ENCODE measurements at regions not wholly inside any gene's neighbourhood (a gene's known extent, or its start where the extent isn't known, plus 50 kb on each side); places are given as distances from the start of the nearest gene placed in this dataset.

DNA sequence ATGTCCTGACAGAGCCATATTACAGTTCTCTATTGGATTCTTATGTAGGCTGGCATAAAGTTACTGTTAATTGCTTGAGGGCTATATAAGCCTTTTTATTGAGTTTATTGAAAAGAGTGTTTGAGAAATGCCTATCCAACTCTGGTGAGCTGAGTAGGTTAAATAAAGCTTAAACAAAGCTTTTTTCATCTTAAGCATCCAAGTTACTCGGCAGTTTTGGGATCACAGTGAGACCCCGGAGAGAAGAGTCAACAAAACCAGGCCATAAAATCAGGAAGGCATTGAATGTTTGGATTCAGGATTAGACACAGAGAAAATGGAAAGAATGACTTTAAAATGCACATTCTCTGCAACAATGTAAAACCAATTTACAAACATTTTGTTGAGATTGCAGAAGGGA is 588.5 kb downstream of the DACH1 start:
- DNase-seq (ENCODE audit: low read depth), result no peak
- Histone ChIP-seq H3K4me3 (ENCODE audit: low read depth, low read length) (no peak overlapping the region), H3K27me3 (ENCODE audit: control insufficient read depth, insufficient read depth, low read length) (no peaks in the 10 kb centered on the region), H3K36me3 (ENCODE audit: control insufficient read depth, insufficient read depth, low read length) (no peaks in the 10 kb centered on the region)
- TF ChIP-seq, protein P1, sequence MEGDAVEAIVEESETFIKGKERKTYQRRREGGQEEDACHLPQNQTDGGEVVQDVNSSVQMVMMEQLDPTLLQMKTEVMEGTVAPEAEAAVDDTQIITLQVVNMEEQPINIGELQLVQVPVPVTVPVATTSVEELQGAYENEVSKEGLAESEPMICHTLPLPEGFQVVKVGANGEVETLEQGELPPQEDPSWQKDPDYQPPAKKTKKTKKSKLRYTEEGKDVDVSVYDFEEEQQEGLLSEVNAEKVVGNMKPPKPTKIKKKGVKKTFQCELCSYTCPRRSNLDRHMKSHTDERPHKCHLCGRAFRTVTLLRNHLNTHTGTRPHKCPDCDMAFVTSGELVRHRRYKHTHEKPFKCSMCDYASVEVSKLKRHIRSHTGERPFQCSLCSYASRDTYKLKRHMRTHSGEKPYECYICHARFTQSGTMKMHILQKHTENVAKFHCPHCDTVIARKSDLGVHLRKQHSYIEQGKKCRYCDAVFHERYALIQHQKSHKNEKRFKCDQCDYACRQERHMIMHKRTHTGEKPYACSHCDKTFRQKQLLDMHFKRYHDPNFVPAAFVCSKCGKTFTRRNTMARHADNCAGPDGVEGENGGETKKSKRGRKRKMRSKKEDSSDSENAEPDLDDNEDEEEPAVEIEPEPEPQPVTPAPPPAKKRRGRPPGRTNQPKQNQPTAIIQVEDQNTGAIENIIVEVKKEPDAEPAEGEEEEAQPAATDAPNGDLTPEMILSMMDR (IDR thresholded peaks at IDR 0.05; ENCODE audit: insufficient read depth, low read length, poor library complexity, severe bottlenecking), result no peak

DNA sequence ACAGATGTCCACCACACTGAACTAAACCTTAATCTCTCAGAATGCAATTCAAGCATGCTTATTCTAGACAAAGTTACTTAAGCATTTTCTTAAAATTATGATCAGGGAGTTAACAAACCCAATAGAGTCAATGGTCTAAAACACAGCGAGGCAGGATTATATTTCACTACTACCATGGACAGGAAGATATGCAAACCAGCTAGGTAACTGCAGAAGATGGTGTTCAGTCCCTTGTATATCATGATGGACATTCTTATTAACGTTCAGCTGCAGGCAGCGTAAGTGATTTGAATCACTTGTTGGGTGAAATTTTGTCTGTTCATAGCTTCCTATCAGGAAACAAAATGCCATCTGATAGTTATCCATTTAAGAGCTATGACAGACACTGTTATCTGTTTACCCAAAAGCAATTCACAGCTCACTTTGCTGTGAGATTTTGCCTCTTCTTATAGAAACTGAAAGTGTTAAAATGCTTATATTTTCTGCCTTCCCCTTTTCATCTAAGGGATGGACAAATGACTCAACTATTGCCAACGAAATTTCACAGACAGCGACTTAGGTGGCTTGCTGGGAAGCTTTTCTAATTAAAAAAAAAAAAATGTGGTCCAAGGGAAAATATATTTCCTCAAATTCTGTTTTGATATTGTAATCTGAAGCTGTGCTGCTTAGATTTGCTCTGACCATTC is 591.9 kb downstream of the DACH1 start:
- Histone ChIP-seq H3K27me3 (ENCODE audit: control insufficient read depth, insufficient read depth, low read length) (no peaks in the 10 kb centered on the region), H3K36me3 (ENCODE audit: control insufficient read depth, insufficient read depth, low read length) (no peaks in the 10 kb centered on the region), H3K4me3 (ENCODE audit: low read depth, low read length) (no peak overlapping the region)
- TF ChIP-seq, protein P1 (IDR thresholded peaks at IDR 0.05; ENCODE audit: insufficient read depth, low read length, poor library complexity, severe bottlenecking), result no peak
- DNase-seq (ENCODE audit: low read depth), result no peak

DNA sequence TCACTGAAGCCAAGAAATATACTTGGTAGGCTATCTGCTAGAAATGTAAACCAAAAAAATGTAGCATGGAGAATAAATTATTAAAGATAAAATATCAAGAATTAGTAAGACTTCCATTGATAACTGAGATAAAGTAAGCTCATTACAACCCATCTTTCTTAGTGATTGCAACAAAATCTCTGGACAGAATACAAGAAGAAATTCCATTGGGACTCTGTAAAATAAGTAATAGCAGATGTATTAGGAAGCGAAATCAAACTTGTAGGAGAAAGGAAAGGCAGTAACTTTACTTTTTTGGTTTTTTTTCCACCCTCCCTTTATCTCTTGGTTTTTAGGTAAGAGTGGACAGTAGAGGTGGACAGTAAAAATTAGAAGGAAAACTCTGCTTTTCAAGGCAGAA is 605.7 kb downstream of the DACH1 start:
- TF ChIP-seq, protein P1 (IDR thresholded peaks at IDR 0.05; ENCODE audit: insufficient read depth, low read length, poor library complexity, severe bottlenecking), result no peak
- Histone ChIP-seq H3K4me3 (ENCODE audit: low read depth, low read length) (no peak overlapping the region), H3K27me3 (ENCODE audit: control insufficient read depth, insufficient read depth, low read length) (no peaks in the 10 kb centered on the region), H3K36me3 (ENCODE audit: control insufficient read depth, insufficient read depth, low read length) (no peaks in the 10 kb centered on the region)
- no peak for DNase-seq (ENCODE audit: low read depth)

DNA sequence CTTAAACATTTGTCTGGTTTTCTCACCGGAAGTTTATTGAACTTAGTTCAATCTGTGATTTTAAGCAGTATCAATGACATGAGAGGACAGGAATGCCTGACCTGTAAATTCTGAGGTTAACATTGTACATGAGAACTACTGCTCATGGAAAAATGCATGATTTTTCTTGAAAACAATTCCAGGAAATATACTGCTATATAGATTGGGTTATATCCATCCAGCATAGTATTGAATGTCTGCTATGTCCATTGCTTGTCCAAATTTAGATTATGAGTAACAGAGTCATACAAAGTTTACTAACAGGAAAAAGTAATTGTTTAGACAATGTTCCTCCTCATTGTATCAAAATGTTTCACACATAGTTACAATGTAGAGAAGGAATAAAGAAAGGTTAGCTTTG is 606.8 kb downstream of the DACH1 start:
- DNase-seq (ENCODE audit: low read depth), result no peak
- H3K27me3 ChIP-seq (ENCODE audit: control insufficient read depth, insufficient read depth, low read length), result no peaks in the 10 kb centered on the region
- TF ChIP-seq, protein P1 (IDR thresholded peaks at IDR 0.05; ENCODE audit: insufficient read depth, low read length, poor library complexity, severe bottlenecking), result no peak
- H3K36me3 ChIP-seq (ENCODE audit: control insufficient read depth, insufficient read depth, low read length), result no peaks in the 10 kb centered on the region
- no peak overlapping the region for H3K4me3 ChIP-seq (ENCODE audit: low read depth, low read length)

DNA sequence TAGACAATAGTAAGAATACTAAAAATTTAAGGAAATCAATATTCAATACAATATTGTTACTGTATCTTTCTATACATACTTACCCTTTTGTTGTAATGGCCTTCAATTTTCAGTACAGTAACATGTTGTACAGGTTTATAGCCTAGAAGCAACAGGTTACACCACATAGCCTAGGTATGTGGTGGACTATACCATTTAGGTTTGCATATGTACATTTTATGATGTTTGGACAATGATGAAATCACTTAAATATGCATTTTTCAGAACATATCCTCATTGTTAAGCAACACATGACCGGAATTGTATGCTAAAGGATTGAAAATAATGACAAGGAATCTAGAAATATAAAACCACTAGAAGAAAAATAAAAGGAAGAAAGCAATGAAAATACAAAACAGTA is 611.4 kb downstream of the DACH1 start:
- no peak for DNase-seq (ENCODE audit: low read depth)
- Histone ChIP-seq H3K27me3 (ENCODE audit: control insufficient read depth, insufficient read depth, low read length) (no peaks in the 10 kb centered on the region), H3K4me3 (ENCODE audit: low read depth, low read length) (no peak overlapping the region), H3K36me3 (ENCODE audit: control insufficient read depth, insufficient read depth, low read length) (no peaks in the 10 kb centered on the region)
- TF ChIP-seq, protein P1 (IDR thresholded peaks at IDR 0.05; ENCODE audit: insufficient read depth, low read length, poor library complexity, severe bottlenecking), result no peak

DNA sequence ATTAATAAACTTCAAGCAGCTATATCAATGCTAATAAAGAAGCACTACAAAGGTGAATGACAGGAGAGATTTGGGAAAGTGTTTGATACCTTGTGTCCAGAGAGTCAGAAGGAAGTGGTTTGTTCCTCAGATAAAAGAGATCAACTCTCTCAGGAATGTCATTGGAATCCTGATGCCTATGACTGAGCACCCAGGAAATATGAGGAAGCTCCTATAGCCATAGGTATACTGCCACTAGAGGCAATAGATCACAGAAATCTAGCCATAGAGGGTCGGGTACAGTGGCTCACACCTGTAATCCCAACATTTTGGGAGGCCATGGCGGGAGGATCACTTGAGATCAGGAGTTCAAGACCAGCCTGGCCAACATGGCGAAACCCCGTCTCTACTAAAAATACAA is 612.6 kb downstream of the DACH1 start:
- TF ChIP-seq, protein P1 (IDR thresholded peaks at IDR 0.05; ENCODE audit: insufficient read depth, low read length, poor library complexity, severe bottlenecking), result no peak
- no peaks in the 10 kb centered on the region for H3K27me3 ChIP-seq (ENCODE audit: control insufficient read depth, insufficient read depth, low read length)
- H3K4me3 ChIP-seq (ENCODE audit: low read depth, low read length), result no peak overlapping the region
- no peaks in the 10 kb centered on the region for H3K36me3 ChIP-seq (ENCODE audit: control insufficient read depth, insufficient read depth, low read length)
- DNase-seq (ENCODE audit: low read depth), result no peak

Measured in kidney epithelial cell (primary cell).